HG03469 (cell line): ENCODE measurements at regions not wholly inside any gene's neighbourhood (a gene's known extent, or its start where the extent isn't known, plus 50 kb on each side); places are given as distances from the start of the nearest gene placed in this dataset.

Experiments
- ATAC-seq: cut with Tn5 transposase; IDR thresholded peaks from one replicate; pipeline ENCODE4 v1.9.1; 2021; ENCODE audit warnings: mild to moderate bottlenecking, moderate library complexity, moderate number of reproducible peaks; ENCODE audit not compliant: unreplicated experiment

DNA sequence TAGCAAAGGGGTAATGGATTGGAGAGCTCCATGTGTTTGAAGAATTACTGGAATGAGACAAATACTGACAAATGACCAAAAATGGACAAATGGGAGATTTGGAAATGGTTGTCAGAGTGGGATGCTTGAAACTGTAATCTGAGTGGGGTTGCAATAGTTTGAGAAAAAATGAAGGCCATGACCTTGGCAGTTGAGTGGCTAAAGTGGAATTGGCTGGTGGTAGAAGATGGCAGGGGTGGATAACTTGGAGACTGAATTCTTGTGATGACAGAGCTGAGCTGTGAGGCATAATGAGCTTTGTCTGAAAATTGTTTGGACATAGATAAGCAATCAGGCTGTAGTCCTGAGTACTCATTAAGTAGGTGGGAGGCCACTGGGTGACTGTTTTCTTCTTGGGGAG, 222.5 kb upstream of the PRICKLE1 start:
- ATAC-seq: no peak

DNA sequence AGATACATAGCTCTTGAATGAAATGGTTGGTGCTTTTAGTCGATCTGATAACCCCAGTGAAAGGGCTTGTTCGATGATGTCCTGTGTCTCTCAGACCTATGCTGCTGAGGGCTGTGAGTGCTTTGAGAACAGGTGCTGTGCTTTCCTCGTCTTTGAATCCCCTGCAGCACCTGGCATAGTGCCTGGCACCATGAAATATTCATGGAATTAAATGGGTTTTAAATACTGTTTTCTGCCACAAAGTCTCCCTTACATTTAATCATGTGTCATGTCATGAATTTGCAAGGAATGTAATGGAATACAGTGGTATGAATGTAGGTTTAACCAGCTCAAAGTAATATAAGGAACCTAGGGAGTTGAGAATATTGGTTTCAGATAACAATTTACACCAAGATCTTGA, 220.5 kb upstream of the PRICKLE1 start:
- ATAC-seq: no peak

DNA sequence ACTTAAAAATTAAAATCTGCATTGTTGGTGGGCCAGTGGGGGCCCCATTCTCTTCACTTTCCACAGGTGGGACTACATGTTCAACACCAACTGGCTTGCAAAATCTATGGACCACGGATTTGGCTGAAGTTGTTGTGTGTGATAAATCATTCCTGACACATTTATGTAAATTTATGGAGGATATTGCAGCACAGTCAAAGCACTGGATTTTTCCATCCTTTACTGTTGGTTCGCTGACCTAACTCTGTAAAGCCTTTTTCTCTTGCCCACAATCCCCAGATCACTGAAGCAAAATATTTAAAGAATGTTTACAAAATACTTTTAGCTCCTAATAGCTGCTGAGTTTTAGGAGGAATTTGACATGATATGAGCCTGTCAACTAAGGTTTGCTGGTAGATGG, 219.7 kb upstream of the PRICKLE1 start:
- no peak for ATAC-seq

DNA sequence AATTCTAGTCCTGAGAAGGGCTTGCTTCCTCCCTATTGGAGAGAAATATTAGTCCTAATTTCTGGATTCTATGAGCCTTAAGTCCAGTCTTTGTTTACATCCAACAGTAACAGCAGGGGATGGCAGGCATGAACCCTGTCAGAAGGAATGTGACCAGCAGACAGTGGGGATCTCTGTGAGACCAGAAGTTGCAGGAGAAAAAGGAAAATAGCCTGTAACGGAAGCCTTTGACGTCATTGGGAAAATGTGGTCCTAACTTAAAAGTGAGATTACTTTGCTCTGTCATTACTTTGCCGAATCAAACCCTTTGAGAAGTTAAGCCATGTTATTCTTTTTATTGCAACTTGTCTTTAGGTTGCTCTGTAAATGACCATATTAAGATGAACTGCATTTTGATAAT, 218.2 kb upstream of the PRICKLE1 start:
- no peak for ATAC-seq

DNA sequence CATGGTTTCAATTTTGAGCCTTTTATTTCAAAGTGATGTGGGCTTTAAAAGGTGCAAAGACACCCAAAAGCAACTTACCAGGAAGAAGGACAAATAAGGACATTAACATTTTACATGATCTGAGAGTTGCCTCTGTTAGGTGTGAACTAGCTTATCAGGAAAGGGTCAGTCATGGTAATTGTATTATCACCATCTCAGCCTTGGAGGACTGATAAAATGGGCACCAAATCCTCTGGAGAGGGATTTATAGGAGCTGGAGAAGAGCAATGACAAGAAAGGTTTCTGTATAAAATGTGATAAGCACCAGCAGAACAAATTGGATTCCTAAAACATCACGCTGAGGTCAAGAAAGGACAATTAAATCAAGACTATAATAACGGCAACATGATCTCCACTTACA, 217.7 kb upstream of the PRICKLE1 start:
- no peak for ATAC-seq

DNA sequence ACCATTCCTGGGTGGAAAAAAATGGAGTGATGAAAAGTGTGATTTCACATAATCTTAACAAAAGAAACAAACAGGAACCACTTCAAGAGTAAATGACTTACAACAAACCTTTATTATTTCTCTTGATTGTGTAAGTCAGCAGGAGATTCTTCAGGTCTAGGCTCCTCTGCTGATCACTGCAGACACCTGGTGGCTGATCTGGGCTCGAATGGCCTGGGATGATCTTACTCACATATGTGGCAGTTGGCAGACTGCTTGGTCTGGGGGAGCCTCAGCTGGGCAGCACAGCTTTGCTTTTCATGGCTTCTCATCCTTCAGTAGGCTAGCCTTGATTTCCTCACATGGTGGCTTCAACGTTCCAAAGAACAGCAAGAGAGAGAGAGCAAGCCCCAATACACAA, 215.4 kb upstream of the PRICKLE1 start:
- no peak for ATAC-seq

DNA sequence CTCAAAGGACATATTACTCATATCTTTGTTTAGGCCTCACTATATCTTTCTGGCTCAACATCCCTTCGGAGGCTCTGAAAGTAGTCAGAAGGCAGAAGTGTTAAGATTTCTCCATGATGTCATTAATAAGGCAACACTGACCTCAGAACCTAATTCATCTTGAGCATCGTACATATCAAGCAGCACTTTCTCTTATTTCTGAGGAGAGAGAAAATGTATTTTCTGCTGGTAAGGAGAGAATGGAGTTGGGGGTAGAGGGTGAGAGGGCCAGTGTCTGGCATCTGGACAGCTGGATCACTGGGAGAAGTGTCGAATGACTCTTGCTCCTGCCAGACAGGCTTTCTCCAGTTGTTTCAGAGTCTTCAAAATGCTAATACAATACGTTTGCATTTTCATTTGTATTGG, 213.2 kb upstream of the PRICKLE1 start:
- no peak for ATAC-seq

DNA sequence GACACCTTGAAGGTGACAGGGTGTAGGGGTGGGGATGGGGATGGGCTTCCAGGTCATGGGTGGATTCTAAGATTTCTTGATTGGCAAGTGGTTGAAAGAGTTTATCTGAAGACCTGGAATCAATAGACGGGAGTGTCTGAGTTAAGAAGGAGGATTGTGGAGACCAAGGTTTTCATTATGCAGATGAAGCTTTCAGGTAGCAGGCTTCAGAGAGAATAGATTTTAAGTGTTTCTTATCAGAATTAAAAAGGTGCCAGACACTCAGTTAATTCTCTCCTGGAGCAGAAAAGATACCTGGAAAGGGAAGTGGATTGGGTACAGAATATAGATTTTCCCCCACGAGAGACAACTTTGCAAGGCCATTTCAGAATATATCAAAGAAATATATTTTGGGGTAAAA, 211.7 kb upstream of the PRICKLE1 start:
- ATAC-seq: no peak

DNA sequence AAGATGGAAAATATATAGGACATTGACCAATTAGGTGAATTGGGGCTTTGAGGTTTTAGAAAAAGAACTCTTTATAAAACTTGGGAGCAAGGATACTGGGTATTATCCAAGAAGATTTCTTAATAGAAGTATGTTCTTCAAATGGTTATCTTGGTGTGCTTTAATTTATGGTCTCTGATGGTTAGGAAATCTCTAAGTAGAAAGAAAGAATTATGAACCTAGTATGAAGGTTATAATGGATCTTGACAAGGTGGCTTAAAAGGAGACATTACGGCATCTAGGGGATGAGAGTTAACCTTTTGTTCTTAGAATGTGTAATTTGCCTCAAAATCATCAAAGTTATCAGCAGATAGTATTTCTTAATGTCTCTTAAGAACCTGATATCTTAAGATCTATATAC, 210.4 kb upstream of the PRICKLE1 start:
- ATAC-seq: no peak

DNA sequence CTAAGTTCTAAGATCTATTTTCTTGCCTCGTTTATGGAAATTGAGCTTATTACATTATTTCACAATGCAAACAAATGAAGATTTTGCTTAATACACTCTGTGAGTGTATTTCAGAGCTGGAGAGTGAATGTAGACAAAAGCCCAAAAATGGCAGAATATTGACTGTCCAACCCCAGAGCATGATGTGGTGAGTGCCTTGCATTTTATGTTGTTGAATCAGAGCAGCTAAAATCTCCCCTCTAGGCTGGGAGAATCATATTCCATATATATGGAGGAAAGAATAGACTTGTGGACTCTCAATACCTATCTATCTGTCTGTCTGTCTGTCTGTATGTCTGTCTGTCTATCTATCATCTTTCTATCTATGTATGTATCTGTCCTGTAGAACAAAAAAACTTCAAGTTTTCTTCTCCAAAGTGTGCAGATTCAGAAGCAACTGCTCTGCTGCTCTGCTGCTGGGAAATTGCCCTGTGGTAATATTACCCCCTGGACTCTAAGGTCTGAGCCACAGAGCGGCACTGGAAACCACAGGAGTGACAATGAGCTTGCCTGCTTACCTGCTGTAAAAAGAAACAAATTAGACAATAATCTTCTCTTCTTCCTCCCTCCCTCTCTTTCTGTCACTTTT, 209.4 kb upstream of the PRICKLE1 start:
- ATAC-seq: no peak

DNA sequence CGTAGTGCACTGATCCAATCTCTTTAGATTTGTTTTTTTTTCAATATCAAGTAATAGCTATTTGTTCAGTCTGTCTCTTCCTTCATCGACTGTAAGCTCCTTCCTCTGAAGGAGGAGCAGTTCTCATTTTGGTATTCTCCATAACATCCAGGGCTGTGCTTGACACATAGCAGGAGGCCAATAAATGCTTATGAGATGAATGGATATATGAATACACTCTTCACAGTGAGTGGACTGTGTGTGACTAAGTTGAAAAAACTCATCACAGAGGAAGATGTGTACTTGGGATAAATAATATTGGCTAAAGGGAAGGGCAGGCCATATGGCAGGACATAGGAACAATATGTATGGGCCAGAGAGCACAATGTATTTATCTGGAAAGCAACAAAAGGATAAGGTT, 205.3 kb upstream of the PRICKLE1 start:
- ATAC-seq: no peak

DNA sequence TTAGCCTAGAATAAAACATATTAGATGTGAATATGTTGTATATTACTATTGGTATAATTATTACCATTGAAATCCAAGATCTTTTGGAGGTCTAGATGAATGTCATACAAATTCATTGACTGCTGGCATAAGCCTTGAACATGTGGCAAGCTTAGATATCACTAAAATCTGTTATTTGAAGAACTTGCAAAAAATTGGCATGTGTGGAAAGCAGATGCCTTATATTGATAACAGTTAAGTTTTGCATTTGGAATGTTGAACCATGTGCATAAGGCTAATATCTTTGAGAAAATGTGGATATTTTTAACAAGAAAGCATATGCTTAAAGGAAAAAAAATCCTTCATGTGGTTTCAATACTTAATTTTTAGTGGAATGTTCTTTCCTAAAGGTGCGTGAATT, 203.6 kb upstream of the PRICKLE1 start:
- ATAC-seq: no peak

DNA sequence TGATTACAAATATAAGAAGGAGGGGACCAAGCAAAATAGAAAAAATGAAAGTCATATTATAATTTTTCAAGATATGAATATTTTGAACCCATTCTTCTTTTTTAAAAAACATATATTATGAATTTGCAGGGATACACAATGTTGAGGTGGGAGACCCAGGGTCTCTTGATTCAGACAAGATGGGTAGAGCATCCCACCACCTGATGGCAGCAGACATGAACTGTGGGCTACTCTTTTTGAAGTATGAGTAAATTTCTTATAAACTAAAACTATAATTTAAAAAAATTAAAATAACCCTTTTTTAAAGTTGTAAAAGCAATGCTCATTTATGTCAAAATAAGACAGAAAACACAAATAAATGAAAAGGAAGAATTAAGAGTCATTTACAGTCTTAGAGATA, 202.7 kb upstream of the PRICKLE1 start:
- ATAC-seq: no peak

DNA sequence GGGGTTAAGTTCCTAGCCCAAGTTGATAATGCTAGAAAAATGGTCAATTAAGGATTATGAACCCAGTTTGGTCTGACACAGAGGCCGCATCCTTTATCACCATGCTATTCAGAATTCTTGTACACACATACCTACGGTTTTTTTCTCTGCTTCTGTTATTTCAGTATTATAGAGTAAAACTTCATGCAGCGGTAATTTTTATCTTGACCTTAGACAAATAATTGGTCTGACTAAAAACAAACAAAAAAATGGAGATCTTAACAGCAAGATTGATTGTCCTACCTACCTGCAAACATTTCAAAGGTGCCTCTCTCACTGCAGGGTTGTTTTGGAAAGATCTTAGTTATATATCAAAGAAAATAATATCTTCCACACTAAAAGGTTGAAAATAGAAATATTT, 201.9 kb upstream of the PRICKLE1 start:
- no peak for ATAC-seq

DNA sequence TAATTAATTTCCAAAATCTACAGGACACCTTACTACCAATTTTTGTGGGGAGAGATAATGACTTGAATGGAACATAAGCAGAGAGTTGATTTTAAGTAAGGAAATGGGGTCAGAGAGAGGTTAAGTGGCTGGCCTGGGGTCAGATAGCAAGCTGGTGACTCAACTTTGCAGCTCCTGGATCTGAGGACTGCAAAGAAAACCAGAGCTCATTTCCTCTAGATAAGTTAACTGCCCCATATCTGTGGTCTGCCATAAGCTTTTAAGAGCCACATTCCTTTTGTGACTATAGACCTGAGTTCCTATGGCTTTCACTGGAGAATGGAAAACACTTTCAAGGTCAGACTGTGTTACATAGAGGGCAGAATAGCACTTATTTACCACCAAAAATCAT, 201.2 kb upstream of the PRICKLE1 start:
- no peak for ATAC-seq

DNA sequence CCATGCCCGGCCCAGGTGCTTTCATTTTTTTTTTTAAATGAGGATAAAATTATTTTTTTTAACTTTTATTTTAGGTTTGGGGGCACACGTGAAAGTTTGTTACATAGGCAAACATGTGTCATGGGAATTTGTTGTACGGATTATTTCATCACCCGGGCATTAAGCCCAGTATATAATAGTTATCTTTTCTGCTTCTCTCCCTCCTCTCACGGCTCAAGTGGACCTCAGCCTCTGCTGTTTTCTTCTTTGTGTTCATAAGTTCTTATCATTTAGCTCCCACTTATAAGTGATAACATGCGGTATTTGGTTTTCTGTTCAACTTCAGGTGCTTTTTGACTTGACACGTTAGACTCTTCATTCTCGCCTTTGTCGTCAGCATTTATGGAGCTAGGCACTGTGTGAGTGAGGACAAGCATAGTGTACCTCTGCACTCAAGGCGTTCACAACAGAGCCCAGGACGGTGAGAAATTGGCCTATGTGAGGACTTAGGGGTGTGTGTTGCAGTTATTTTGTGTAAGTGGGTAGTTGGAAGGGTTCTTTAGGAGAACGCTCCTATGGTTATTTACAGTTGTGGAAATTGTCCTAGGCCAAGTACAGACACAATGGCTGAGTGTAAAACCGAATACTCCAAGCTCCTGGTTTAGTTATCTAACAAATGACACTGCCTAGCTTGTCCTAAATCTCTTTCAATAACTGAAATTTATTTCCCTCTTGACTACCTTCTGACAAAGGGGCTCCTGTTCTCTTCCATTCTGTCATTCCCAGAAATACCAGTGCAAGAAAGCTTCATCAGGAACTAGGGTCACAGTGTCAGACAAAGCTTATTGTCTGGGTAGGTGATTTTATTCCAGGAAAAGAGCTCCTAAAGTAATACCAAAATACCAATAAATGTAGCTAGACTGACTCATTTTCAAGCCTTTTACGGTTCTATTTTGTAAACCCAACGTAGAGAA, 200.5 kb upstream of the PRICKLE1 start:
- no peak for ATAC-seq

DNA sequence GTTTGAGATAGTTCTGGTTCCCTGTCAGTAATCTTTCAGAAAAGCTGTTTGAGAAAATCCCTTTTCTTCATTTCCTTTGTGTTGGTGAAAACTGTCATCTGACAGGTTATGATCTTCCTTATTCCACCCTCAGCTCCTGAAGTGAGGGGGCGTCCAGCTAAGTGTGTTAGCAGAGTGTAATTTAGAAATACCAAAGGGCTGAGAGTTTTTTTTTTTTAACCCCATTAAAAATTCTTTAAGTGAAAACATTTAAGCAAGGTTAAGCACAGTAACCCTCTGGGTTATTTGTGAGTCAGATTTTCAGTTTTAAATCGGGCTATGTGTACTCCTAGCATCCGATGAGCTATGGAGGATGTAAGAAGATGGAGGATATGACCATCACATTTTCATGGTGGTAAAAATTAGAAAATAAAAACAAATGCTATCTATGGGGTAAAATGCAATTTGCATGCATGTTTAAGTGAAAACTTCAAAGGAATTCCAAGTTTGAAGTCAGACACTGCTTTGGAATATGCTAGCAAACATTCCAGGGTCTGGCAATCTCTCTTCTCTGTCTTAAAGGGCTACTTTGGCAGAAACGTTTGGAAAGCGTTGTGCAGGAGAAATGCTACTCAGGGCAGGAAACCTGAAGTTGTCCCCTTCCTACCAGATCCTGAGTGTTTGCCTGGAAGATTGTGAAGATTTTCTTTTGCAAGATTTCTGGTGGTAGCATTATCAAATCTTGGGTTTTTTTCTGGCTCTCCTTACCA, 197.0 kb upstream of the PRICKLE1 start:
- no peak for ATAC-seq

DNA sequence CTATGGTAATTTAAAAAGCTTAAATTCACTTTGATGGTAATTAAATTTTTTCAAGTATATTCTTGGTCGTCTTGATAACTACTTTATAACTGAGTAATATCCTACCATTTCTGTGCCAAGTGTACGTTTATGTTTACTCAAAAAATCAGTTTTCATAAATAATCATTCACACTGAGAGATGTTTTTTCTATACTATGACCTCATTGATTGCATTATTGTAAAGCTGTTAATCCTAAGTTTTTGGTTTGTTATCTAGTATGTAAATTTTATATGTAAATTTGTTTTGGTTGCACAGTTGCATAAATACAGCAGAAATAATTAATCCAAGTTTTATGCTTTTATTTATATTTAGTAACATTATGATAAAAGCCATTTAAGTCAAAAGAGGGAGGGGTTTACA, 196.4 kb upstream of the PRICKLE1 start:
- ATAC-seq: no peak

DNA sequence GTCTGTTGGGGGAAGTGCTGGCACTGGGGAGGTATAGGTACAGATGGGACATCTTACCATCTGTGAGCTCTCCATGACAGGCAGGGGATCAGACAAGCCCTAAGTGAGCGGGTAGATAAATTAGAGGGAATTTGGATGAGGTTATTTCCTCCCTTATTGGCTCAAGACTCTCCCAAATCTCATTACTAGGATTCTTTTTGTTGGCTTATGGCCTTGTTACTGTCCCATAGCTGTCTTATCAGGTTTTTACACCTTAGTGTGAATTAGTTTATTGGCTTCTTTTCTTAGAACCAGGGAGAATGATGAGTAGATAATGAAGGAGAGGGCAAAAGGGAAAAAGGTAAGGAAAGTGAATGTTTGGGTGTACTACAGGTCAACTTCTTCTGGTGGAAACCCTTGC, 191.1 kb upstream of the PRICKLE1 start:
- no peak for ATAC-seq

DNA sequence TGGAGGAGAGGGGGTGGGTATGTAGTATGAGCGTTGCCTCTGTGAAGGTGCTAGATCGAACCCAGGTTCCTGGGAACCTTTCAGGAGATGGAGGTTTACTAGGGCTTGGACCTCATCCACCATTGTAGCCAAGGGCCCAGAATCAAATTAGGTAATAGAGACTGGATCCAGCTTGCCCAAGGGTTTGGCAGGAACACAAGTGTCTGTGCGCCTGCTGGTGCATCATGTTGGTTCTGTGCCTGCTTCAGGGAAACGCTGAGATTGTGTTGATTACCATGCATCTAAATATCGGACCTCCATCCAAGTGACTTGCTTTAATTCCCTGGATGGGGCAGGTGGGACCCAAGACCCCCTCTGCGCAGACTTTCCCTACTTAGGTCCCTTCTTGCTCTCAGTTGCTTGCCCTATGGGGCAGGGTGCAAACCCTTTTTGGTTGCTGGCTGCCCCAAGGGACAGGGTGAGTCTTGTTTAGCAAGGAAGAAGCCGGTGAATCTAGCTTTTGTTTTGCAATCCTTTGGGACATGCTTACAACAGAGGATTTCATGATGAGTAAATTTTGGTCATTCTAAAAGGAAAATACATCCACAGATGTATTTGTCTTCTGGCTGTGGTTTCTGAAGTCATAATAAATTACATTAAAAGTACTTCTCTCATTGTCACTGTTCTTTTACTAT, 189.8 kb upstream of the PRICKLE1 start:
- ATAC-seq: no peak

DNA sequence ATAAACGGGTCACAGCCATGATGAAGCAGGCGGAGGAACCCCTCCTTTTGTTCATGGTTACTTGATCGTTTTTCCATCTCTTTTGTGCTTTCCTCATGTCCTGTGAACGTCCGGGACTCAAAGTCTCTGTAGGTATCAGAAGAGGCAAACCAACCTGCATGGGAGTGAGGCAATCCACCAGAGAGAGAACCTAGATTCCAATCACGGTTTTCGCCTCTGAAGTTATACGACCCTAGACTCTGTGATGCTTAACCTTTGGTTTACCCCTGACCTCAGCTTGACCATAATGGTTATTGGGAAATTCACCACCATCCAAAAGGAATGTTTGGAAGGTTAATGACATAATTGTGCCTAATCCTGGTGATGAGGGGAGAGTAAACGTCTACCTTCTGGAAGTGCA, 186.8 kb upstream of the PRICKLE1 start:
- ATAC-seq: no peak
